ENCODE measurements at regions not wholly inside any gene's neighbourhood (a gene's known extent, or its start where the extent isn't known, plus 50 kb on each side); places are given as distances from the start of the nearest gene placed in this dataset.

DNA sequence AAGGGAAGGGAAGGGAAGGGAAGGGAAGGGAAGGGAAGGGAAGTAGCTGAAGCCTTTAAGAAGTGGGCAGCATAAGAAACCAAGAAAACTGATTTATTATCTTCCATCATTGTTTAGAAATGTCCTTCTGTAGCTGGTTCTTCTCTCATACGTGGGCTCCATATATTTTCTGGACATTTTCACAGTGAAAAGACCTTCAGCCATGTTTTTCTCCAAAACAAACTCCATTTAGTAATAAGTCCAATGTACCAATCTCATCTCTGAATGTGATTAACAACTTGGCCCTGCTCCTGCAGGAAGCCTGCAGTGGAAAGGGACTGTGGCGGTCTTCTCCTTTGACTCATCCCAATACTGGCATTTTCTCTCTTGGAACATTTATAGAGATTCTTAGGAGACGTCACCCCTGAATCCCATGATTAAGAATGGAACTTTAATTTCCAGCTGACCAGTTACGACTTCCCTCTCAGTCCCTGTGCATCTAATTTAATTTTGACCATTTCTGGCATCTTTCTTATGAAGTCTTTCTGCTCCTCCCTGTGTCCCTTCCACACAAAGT, 96.6 kb upstream of the GUCY1A1 start:
- CTCF ChIA-PET = no interaction called here
- H3K27me3 Mint-ChIP-seq (ENCODE audit: unreplicated experiment) = no peaks in the 10 kb centered on the region
- intact Hi-C loops (cut with micrococcal nuclease; ENCODE audit: unreplicated experiment) = no loop called here
- no peak overlapping the region for H3K27ac Mint-ChIP-seq (ENCODE audit: unreplicated experiment)
- no TSS peak for BruUV-seq (replicated peaks)
- peaks cover 2% of the 10 kb centered on the region for H3K9me3 Mint-ChIP-seq (ENCODE audit: low read depth, unreplicated experiment)
- no peak for TF ChIP-seq CTCF (IDR thresholded peaks at IDR 0.05; ENCODE audit: unreplicated experiment)
- DNase-seq = no peak
- no peak overlapping the region for H3K4me3 Mint-ChIP-seq (ENCODE audit: low read depth, unreplicated experiment)
- no peaks in the 10 kb centered on the region for H3K4me1 Mint-ChIP-seq (ENCODE audit: low read depth, unreplicated experiment)
- H3K36me3 Mint-ChIP-seq (ENCODE audit: insufficient read depth, unreplicated experiment) = no peaks in the 10 kb centered on the region

DNA sequence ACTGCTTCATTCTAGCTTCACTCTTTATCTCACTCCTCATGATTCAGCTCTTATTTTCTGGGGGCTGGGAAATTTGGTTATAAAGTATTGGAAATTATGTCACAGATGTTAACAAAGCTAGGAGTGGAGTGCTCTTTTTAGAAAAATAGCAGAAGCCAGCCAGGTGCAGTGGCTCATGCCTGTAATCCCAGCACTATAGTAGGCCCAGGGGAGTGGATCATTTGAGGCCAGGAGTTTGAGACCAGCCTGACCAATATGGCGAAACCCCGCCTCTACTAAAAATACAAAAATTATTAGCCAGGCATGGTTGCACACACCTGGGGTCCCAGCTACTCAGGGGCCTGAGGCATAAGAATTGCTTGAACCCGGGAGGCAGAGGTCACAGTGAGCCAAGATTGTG, 97.2 kb upstream of the GUCY1A1 start:
- DNase-seq = no peak
- H3K4me3 Mint-ChIP-seq (ENCODE audit: low read depth, unreplicated experiment) = no peak overlapping the region
- no peak overlapping the region for H3K27ac Mint-ChIP-seq (ENCODE audit: unreplicated experiment)
- H3K4me1 Mint-ChIP-seq (ENCODE audit: low read depth, unreplicated experiment) = no peaks in the 10 kb centered on the region
- no peaks in the 10 kb centered on the region for H3K27me3 Mint-ChIP-seq (ENCODE audit: unreplicated experiment)
- no TSS peak for BruUV-seq (replicated peaks)
- TF ChIP-seq CTCF (IDR thresholded peaks at IDR 0.05; ENCODE audit: unreplicated experiment) = no peak
- CTCF ChIA-PET = no interaction called here
- intact Hi-C loops (cut with micrococcal nuclease; ENCODE audit: unreplicated experiment) = no loop called here
- H3K36me3 Mint-ChIP-seq (ENCODE audit: insufficient read depth, unreplicated experiment) = no peaks in the 10 kb centered on the region
- peaks cover 2% of the 10 kb centered on the region for H3K9me3 Mint-ChIP-seq (ENCODE audit: low read depth, unreplicated experiment)

GRCh38 chr4:155568641-155569220, 97.9 kb upstream of the GUCY1A1 start:
- DNase-seq = no peak
- intact Hi-C loops (cut with micrococcal nuclease; ENCODE audit: unreplicated experiment) = no loop called here
- H3K9me3 Mint-ChIP-seq (ENCODE audit: low read depth, unreplicated experiment) = peaks cover 2% of the 10 kb centered on the region

DNA sequence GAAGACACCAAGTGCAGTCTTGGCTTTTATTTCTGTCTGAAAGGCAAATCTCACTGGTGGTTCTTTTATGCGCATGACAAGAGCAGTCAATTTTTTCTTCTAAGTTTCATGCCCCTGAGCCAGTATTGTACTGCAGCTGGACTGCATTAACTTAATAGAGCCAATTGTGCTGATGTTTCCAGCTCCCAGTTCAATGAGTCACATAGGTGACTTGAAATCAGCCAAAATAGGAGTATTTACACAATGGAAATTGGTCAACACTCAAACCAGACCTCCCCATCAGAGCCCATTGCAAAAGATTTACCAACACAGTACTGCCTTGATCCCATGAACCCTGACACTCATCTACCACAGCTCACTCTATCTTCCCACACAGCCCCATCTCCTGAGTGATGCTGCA, 100.3 kb upstream of the GUCY1A1 start:
- no peak for TF ChIP-seq CTCF (IDR thresholded peaks at IDR 0.05; ENCODE audit: unreplicated experiment)
- intact Hi-C loops (cut with micrococcal nuclease; ENCODE audit: unreplicated experiment) = no loop called here
- CTCF ChIA-PET = no interaction called here
- no peak overlapping the region for H3K27ac Mint-ChIP-seq (ENCODE audit: unreplicated experiment)
- H3K4me3 Mint-ChIP-seq (ENCODE audit: low read depth, unreplicated experiment) = no peak overlapping the region
- H3K27me3 Mint-ChIP-seq (ENCODE audit: unreplicated experiment) = no peaks in the 10 kb centered on the region
- no peaks in the 10 kb centered on the region for H3K4me1 Mint-ChIP-seq (ENCODE audit: low read depth, unreplicated experiment)
- H3K36me3 Mint-ChIP-seq (ENCODE audit: insufficient read depth, unreplicated experiment) = no peaks in the 10 kb centered on the region
- no peak for DNase-seq
- no TSS peak for BruUV-seq (replicated peaks)
- H3K9me3 Mint-ChIP-seq (ENCODE audit: low read depth, unreplicated experiment) = no peaks in the 10 kb centered on the region

More at GRCh38 chr4:155568641-155569220, 97.9 kb upstream of the GUCY1A1 start:
- BruUV-seq (replicated peaks) = no TSS peak
- CTCF ChIA-PET = no interaction called here
- Mint-ChIP-seq H3K36me3 (ENCODE audit: insufficient read depth, unreplicated experiment) (no peaks in the 10 kb centered on the region), H3K27ac (ENCODE audit: unreplicated experiment) (no peak overlapping the region), H3K4me3 (ENCODE audit: low read depth, unreplicated experiment) (no peak overlapping the region), H3K27me3 (ENCODE audit: unreplicated experiment) (no peaks in the 10 kb centered on the region), H3K4me1 (ENCODE audit: low read depth, unreplicated experiment) (no peaks in the 10 kb centered on the region)
- no peak for TF ChIP-seq CTCF (IDR thresholded peaks at IDR 0.05; ENCODE audit: unreplicated experiment)
